HEK293 (cell line): ENCODE measurements at regions not wholly inside any gene's neighbourhood (a gene's known extent, or its start where the extent isn't known, plus 50 kb on each side); places are given as distances from the start of the nearest gene placed in this dataset.

Experiments
- ZNF221 ChIP-seq: fragments of 450-650 bp; formaldehyde crosslinking; IDR thresholded peaks from 2 replicates; pipeline ENCODE4 v1.5.1; 2017; ENCODE audit warnings: missing biosample characterization, missing genetic modification characterization, borderline replicate concordance
- ZNF274 ChIP-seq, 2 experiments: fragments of 200-500 bp in 1 of 2; fragments of 450-650 bp in 1 of 2; sonication (Bioruptor generic) in 1 of 2; formaldehyde crosslinking in 1 of 2; IDR thresholded peaks; 2 replicates each; pipeline versions ENCODE4 v1.5.1 to v1.6.1; 2014 to 2016; ENCODE audit warnings: borderline replicate concordance in 1 of 2, inconsistent platforms in 1 of 2, low read length in 1 of 2, missing biosample characterization in 1 of 2, missing genetic modification characterization in 1 of 2
- ZNF530 ChIP-seq: fragments of 450-650 bp; formaldehyde crosslinking; IDR thresholded peaks from 2 replicates; pipeline ENCODE4 v1.5.1; 2016; ENCODE audit warnings: low read depth, missing biosample characterization, missing genetic modification characterization
- ZNF776 ChIP-seq: fragments of 450-650 bp; formaldehyde crosslinking; IDR thresholded peaks from 2 replicates; pipeline ENCODE4 v1.5.0; 2017; ENCODE audit warnings: missing biosample characterization, missing genetic modification characterization, borderline replicate concordance
- TF ChIP-seq, protein P1 (sequence below): fragments of 450-650 bp; formaldehyde crosslinking; IDR thresholded peaks from 2 replicates; pipeline ENCODE4 v1.5.1; 2016; ENCODE audit warnings: missing biosample characterization, missing genetic modification characterization
- TF ChIP-seq, protein P2 (sequence below): fragments of 450-650 bp; formaldehyde crosslinking; IDR thresholded peaks from 2 replicates; pipeline ENCODE4 v1.5.1; 2016; ENCODE audit warnings: missing biosample characterization, missing genetic modification characterization

DNA sequence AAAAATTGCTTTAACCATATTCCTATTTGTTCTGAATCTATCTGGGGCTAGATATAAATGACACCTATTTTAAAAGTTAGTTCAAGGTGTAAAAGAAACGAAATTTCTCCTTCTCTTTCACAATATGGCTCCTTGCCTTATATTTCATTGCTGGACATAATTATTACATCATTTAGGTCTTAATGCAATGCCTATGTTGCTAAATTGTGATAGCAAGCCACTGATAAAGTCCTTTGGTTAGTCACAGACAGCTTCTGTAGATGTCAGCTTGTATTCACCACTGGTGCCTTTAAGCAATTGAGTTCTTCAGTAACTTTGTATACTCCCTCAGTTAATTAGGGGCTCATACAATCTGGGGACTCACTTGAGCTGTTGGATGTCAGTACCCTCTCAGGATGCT lies 1236.6 kb downstream of the GATA3 start:
- no peak for TF ChIP-seq ZNF776 (tag by site-specific recombination)
- TF ChIP-seq, protein P1, sequence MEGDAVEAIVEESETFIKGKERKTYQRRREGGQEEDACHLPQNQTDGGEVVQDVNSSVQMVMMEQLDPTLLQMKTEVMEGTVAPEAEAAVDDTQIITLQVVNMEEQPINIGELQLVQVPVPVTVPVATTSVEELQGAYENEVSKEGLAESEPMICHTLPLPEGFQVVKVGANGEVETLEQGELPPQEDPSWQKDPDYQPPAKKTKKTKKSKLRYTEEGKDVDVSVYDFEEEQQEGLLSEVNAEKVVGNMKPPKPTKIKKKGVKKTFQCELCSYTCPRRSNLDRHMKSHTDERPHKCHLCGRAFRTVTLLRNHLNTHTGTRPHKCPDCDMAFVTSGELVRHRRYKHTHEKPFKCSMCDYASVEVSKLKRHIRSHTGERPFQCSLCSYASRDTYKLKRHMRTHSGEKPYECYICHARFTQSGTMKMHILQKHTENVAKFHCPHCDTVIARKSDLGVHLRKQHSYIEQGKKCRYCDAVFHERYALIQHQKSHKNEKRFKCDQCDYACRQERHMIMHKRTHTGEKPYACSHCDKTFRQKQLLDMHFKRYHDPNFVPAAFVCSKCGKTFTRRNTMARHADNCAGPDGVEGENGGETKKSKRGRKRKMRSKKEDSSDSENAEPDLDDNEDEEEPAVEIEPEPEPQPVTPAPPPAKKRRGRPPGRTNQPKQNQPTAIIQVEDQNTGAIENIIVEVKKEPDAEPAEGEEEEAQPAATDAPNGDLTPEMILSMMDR = no peak
- TF ChIP-seq ZNF274 (IDR thresholded peaks at IDR 0.05; ENCODE audit: low read length) = no peak
- TF ChIP-seq ZNF274 (tag by site-specific recombination; IDR thresholded peaks at IDR 0.05; ENCODE audit: borderline replicate concordance) = no peak
- no peak for TF ChIP-seq ZNF221 (tag by site-specific recombination)
- TF ChIP-seq, protein P2, sequence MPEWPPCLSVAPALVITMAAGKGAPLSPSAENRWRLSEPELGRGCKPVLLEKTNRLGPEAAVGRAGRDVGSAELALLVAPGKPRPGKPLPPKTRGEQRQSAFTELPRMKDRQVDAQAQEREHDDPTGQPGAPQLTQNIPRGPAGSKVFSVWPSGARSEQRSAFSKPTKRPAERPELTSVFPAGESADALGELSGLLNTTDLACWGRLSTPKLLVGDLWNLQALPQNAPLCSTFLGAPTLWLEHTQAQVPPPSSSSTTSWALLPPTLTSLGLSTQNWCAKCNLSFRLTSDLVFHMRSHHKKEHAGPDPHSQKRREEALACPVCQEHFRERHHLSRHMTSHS (tag by site-specific recombination) = no peak
- no peak for TF ChIP-seq ZNF530 (tag by site-specific recombination)
